Body of pancreas (tissue), 4 donors: ENCODE measurements at regions not wholly inside any gene's neighbourhood (a gene's known extent, or its start where the extent isn't known, plus 50 kb on each side); places are given as distances from the start of the nearest gene placed in this dataset.

Experiments used
- POLR2A ChIP-seq, 3 donors: fragments of 450-650 bp; IDR thresholded peaks; one replicate each; pipeline ENCODE4 v1.6.1; 2016; ENCODE audit warnings: antibody characterized with exemption in 3 of 3, mild to moderate bottlenecking in 2 of 3
- TF ChIP-seq, protein P1 (sequence below), 7 experiments: fragments of 450-650 bp in 4 of 7; fragments of 200-600 bp in 3 of 7; sonication (generic) in 3 of 7; IDR thresholded peaks; one replicate each; pipeline ENCODE4 v1.5.1; 2016 to 2019; ENCODE audit warnings: antibody characterized with exemption in 7 of 7

DNA sequence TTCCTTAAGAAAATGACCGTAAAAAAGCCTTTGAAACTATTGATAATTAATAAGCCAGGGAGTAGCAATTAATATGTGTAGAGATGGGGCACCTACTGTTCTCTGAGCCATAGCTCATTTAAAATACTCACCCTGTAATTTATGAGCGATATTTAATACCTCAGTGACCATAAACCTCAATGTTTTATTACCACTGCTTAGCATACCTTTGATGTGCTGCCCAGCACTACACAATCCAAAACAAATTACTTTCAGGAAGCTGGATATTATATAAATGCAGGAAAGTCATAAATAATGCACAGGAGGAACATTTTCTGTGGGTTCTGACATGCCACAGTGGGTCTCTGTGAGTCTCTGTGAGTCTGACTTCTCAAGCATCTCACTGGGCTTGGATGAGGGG is 166.1 kb upstream of the RPL34 start:
- TF ChIP-seq, protein P1, sequence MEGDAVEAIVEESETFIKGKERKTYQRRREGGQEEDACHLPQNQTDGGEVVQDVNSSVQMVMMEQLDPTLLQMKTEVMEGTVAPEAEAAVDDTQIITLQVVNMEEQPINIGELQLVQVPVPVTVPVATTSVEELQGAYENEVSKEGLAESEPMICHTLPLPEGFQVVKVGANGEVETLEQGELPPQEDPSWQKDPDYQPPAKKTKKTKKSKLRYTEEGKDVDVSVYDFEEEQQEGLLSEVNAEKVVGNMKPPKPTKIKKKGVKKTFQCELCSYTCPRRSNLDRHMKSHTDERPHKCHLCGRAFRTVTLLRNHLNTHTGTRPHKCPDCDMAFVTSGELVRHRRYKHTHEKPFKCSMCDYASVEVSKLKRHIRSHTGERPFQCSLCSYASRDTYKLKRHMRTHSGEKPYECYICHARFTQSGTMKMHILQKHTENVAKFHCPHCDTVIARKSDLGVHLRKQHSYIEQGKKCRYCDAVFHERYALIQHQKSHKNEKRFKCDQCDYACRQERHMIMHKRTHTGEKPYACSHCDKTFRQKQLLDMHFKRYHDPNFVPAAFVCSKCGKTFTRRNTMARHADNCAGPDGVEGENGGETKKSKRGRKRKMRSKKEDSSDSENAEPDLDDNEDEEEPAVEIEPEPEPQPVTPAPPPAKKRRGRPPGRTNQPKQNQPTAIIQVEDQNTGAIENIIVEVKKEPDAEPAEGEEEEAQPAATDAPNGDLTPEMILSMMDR (IDR thresholded peaks at IDR 0.05), result no peak
- no peak for TF ChIP-seq POLR2A (IDR thresholded peaks at IDR 0.05)
